NOMO-1 (cell line): ENCODE measurements at regions not wholly inside any gene's neighbourhood (a gene's known extent, or its start where the extent isn't known, plus 50 kb on each side); places are given as distances from the start of the nearest gene placed in this dataset.
"Not testable (repeated sequence)": the region's sequence is repeated elsewhere in the genome, so short reads cannot be mapped to it uniquely, and the experiment has no call there.

Experiments
- DNase-seq, 2 experiments: peaks; one replicate each; lab custom pipeline; 2025; ENCODE audit not compliant: unreplicated experiment in 2 of 2; lab: John Stamatoyannopoulos, UW

DNA sequence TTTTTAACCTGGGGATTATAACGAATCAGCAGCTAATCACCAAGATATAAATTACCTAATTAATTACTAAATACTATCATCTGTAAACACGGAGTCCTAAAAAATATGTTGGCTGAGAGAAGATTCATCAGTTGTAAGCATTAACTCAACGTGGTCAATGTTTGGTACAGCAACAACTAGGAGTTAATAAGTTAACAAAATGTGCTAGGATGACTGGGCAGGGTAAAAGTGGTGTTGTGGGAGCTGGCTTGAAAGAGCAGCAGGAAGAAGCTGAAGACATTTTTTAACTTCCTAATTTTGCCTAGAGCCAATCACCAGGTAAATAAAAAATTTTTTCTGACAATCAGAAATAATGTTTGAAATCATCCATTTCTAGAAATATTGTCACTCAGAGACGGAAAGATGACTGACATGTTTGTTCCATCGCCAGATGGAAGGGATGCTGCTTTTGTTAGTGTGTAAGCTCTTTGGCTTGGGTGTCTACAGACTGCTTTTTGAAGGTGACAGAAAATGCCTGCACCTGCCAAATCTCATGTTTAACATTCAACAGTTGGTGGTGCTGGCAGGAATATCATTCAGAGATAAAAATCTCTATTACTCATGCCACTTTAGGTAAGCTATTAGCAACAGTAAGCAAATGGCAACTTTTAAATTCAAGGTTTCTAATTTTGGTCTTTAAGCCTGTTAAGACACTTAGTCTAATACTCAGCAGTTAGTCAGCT, 1126.9 kb downstream of the STPG2 start:
- no peak for DNase-seq

DNA sequence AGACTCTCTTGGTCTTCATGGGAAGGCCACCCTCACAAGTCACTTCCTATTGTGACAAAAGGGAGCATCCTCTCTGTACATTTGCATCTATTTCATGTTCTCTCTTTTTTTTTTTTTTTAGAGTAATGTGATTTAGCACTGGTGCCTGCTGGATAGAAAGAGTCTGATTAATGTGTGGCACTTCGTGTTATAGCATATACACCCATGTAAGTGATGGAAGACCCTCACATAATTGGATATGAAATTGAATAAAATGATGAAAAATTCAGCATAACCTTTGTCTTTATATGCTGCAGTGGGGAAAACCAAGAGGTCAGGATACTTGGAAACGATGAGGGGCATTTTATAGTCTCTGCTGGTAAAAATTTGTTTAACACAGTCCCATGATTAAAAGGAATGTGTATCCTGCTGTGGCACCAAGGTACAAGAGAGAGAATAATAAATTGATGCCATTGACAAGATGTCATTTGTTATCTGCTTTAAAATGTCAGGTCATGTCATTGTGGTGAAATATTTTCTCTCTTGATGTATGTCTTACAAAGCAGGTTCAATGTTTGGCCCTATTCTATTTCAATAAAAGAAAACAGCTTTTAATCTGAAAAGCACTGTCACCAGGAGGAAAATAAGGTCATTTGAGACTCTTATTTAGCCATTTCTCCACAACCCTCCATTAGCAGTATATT, 1115.4 kb downstream of the STPG2 start:
- no peak for DNase-seq

DNA sequence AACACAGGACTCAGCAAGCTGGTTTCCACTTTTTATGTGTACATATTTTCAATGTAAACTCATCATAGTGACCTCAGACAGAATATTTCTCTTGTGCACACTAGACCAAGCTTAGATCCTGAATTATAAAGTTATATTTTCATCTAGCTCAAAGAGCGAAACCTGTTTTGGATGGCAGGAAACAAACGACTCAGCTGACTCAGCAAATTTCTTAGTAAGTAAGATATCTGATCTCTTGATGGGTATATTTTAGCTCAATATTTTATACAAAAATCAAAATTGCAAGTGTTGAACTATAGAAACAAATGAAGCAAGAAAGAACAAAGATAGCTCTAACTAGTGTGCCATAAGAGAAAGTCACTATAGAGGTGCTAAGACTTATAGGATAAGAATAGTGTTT, 1114.5 kb downstream of the STPG2 start:
- no peak for DNase-seq

DNA sequence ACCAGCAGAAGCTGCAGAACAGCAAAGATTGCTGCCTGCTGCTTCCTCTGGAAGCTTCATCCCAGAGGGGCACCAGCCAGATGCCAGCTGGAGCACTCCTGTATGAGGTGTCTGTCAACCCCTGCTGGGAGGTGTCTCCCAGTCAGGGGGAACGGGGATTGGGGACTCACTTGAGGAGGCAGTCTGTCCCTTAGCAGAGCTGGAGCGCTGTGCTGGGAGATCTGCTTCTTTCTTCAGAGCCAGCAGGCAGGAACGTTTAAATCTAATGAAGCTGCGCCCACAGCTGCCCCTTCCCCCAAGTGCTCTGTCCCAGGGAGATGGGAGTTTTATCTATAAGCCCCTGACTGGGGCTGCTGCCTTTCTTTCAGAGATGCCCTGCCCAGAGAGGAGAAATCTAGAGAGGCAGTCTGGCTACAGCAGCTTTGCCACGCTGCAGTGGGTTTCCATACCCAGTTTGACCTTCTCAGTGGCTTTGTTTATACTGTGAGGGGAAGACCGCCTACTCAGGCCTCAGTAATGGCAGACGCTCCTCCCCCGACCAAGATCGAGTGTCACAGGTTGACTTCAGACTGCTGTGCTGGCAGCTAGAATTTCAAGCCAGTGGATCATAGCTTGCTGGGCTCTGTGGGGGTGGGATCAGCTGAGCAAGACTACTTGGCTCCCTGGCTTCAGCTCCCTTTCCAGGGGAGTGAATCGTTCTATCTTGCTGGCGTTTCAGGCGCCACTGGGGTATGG, 1105.7 kb downstream of the STPG2 start:
- not testable (repeated sequence) for DNase-seq

DNA sequence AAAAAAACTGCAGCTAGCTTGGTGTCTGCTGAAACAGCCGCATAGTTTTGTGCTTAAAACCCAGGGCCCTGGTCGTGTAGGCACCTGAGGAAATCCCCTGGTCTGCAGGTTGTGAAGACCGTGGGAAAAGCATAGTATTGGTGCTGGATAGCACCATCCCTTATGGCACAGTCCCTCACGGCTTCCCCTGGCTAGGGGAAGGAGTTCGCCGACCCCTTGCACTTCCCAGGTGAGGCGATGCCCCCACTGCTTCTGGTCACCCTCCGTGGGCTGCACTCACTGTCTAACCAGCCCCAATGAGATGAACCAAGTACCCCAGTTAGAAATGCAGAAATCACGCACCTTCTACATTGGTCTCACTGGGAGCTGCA, 1105.1 kb downstream of the STPG2 start:
- no peak for DNase-seq

DNA sequence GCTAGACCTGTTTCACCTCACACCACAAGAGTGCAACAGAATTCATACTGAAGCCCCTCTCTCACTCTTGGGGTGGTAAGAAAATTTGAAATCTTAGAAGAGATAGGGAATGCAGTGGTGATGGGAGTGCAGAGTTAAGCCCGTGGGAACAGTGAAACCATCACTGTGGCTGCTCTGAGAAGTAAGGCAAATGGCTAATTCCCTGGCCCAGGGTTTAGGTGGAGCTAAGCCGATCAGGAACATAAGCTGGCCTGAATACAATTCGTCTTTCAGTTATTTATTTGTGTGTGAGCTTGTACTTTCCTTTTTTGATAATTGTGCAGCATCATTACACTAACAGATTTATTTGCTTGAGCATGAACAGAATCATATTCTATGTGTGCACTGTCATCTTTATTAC, 1070.6 kb downstream of the STPG2 start:
- no peak for DNase-seq

DNA sequence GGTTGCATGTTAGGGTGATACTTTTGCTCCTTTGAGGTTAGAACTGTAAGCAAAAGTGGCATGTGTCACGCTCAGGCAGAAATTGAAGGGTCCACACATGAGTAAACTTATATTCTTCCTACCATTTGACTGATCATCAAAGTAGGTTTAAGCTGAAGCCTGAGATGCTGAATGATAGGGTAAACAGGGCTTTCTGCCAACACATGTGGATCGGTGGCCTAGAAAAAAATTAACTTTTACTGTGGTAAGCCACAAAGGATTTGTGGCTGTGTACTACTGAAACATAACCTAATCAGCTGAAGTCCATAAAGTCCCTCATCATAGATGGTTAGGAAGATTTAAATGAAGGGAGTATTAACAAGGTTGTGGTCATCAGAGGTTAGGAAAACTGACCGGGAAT, 1070.1 kb downstream of the STPG2 start:
- DNase-seq: no peak

DNA sequence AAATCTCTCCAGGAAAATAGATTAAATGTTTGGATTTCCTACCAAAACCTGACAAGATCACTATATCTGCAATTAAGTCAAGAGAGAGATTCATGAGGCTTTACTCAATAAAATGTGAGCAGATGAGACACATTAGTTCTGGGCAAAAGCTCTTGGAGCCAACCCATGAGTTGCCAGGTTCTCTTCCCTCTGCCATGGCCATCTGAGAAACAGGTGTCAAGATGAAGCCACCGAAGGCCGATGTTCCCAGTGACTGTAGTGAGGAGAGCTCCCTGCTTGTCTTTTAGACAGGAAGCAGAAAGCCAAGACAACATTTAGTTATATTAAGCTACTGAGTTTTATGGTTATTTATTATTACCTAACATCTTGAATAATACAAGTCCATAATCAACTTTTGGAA, 1068.7 kb downstream of the STPG2 start:
- DNase-seq: no peak

DNA sequence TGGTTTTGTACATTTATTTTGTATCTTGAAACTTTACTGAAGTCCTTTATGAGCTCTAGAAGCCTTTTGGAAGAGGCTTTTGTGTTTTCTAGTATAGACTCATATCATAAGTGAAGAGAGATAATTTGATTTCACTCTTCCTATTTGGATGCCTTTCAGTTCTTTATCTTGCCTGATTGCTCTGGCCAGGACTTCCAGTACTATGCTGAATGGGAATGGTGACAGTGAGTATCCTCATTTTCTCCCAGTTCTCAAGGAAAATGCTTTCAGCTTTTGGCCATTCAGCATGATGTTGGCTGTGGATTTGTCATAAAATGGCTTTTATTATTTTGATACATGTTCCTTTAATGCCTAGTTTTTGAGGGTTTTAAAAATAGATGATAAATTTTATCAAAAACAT, 1061.3 kb downstream of the STPG2 start:
- DNase-seq: no peak

DNA sequence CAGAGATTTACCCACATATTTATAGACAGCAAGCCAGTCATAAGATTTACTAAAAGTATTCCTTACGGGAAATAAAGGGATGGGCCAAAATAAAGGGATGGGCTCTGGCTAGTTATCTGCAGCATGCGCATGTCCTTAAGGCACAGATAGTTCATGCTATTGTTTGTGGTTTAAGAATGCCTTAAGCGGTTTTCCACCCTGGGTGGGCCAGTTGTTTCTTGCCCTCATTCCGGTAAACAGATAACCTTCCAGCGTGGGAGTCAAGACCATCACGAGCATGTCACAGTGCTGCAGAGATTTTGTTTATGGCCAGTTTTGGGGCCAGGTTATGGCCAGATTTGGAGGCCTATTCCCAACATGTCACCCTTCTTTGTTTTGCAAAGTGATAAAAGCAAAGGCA, 1046.2 kb downstream of the STPG2 start:
- not testable (repeated sequence) for DNase-seq

DNA sequence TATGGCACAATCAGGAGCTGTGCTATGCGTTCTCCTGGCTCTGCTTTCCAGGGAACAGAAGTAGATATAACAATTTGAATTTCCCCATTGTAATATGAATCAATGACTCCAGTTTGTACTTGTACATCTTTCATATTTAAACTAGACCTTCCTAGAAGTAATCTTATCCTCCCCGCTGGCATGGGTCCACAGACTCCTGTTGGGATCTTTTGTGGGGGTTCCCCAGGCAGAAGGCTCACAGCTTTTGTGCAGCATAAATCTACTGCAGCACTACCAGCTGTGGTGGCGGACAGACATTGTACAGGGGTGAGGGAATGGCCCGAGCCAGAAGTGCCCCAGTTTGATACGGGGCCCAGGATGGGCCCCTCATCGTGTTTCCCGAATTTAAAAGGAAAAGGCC, 1042.1 kb downstream of the STPG2 start:
- DNase-seq: not testable (repeated sequence)

DNA sequence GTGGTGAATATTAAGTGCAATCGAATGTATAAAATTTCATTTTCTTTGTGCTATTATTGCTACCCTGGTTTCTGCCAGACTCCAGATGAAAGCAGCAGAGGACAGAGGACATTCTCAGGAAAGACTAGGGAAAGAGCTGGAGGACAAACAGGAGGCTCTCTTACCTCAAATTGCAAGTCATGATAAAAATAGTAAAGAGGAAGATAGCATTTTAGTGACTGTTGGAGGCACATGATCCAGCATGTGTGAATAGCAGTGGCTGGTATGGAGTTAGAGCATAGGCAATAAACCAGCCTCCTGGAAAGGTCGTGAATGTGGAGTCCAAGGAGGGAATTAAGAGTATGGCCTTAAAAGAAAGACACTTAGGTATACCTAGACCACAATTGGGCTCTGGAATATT, 1040.0 kb downstream of the STPG2 start:
- no peak for DNase-seq

DNA sequence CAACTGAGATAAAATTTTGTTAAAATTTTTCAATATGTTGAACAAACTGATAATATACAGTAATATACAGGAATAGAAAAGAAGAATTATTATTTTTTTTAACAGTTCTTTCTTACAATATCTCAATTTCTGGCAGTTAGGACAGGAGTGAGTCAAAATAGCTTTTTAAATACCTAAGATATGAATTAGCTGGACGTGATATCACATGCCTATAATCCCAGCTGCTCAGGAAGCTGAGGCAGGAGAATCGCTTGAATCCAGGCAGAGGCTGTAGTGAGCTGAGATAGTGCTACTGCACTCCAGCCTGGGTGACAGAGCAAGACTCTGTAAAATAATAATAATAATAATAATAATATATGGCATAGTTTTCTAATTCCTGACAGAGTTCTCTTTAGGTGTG, 1039.3 kb downstream of the STPG2 start:
- no peak for DNase-seq

DNA sequence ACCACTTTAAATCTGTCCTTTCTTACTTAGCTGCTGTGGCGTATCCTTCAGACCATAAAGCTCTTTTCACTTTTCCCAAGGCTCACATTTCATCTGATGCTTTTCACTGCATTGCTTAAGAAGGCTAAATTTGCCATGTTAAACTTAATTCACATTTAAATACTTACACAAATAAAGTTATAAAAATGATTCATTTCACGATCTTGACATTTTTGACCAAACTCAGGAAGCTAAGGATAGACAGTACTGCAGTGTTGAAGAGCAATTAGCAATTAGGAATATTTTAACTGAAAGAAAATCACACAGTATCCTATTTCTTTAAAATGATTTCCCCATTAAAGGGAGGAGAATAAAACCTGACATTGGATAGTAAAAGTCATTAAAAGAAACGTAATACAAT, 1038.6 kb downstream of the STPG2 start:
- DNase-seq: no peak

DNA sequence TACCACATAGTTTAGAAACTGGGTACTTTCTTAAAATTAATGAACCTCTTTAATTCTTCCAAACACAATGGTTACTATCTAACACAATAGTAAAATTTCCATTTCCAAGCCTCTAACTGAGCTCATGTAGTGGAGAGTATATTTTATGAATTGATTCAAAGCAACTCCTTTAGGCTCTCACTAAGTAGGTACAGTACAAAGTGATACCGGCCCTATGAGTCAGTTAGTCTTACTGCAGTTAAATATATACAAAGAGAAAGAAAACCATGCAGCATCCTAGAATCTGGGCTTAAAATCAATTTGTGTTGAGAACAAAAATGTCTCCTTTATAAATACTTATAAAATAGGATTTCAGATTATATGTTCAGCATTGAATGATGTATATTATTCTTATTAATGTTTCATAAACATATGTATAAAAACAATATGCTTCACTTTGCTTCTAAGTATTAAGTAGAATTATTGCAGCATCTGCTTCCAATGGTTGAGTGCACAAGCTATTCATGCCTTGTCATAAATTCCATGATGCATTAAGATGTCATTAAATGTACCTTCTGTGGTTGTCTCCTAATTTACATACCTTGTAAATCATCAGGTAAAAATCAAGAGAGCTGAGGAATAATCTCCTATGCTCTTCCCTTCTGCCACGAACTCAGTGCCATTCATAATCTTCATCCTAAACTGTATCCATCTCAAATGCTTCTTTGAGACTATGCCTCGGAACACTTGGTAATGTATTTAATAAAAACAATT, 1037.8 kb downstream of the STPG2 start:
- DNase-seq: no peak

DNA sequence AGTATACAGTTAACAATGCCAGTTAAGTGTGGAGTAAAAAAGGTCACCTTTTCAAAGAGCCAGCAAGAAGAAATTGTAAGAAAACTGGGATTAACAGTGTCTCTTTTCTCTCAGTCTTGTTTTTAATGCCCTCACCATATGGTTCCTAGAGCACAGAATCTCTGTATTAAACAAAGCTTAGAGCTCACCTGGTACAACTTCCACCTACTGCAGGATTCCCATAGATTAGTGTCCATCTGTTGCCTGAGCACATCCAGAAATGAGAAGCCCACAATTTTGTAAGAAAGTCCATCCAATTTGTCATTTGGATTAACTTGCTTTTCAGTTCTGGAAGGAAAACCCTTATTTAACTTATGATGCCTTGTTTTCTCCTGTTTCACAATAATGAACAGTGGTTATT, 1037.1 kb downstream of the STPG2 start:
- DNase-seq: no peak

DNA sequence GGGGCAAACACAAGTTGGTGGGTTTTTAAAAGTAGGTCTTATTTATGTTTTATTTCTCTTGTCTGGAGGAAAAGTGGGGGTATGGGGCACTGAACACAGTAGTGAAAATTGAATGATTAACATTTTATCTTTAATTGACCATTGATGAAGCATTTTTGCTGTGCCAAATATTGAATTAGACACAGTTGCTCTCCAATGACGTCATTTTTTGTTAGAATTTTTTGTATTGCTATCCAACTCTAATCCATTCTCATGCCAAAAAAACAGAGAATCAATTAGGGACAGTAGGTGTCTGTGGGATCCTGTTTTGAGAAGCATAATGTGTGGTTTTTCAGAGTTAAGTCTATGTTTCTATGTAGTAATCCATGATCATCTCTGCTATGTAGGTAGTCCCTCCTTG, 1032.8 kb downstream of the STPG2 start:
- no peak for DNase-seq

DNA sequence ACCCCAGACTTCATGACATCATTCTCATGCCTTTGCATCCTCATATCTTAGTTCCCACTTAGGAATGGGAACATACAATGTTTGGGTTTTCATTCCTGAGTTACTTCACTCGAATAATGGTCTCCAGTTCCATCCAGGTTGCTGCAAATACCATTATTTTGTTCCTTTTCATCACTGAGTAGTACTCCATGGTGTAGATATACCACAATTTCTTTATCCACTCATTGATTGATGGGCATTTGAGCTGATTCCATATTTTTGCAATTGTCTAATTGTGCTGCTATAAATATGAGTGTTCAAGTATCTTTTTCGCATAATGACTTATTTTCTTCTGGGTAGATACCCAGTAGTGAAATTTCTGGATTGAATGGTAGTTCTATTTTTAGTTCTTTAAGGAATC, 1026.8 kb downstream of the STPG2 start:
- DNase-seq: no peak

DNA sequence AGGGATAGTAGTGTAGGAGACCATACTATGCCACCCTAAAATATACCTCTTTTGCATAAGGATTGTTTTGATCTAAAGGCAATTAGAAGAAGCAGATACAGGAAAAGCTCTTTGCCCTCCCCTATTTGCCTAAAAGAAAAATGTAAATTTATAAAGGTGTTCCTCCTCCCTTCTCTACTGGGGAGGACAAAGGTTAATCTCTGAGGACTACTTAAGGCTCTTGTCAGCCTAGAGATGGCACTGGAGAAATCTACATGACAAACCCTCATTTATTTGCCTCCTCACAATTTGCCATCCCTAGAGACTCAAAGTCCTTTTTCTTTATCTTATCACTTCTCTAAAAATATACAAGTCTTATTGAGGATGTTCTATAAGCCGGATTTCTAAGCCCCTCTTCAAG, 1021.8 kb downstream of the STPG2 start:
- no peak for DNase-seq

DNA sequence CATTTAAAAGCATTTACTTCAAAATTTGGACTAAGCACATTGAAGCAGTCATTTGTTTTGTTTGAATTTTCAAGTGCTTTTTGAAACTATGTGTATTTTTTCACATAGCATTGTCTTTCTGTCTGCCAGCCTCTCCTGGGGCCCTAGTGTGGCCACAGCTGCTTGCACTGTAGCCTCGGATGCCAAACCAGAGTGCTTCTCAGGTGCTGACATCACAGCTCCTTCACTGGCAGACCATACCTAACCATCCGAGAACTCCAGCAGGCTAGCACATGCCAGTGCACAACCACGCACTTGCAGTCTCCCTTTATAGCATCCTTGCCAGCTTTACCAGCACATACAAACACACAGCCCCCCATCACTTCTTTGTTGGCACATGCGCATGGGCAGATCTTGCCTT, 1019.7 kb downstream of the STPG2 start:
- no peak for DNase-seq

DNA sequence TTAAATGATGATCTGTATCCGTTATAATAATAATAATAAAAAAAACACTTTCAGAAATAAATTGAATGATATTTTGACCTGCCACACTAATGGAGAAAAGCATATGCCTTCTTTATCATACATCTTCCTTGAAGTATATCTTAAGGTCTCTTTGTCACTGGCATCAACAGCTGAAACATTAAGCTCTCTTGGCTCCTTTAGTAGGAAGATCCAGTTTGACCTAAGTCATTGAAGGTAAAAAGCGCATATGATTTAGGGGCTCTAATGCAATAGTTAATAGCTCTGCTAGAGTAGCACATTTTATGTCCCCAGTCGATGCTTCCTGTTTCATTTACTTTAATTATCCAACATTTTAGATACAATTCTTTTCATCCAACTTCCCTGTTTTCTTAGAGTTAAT, 1010.8 kb downstream of the STPG2 start:
- no peak for DNase-seq
